Panc1 (cell line): ENCODE measurements at regions not wholly inside any gene's neighbourhood (a gene's known extent, or its start where the extent isn't known, plus 50 kb on each side); places are given as distances from the start of the nearest gene placed in this dataset.

Experiments
- ATAC-seq: fragments of 200-7000 bp; cut with Tn5 transposase; 2 replicates; pipeline ENCODE4 v1.9.1; 2020; ENCODE audit warnings: mild to moderate bottlenecking, moderate library complexity
- BruUV-seq: library from RNA; stranded (reverse); fragments of 400-500 nt; replicated peaks from 2 replicates; lab custom pipeline; 2021; lab: Mats Ljungman, UMichigan
- CTCF ChIA-PET: fragments of 300-600 bp; sonication (Branson Sonifier 250); formaldehyde crosslinking; loops from one replicate; lab custom pipeline; 2022; ENCODE audit warnings: antibody characterized with exemption; lab: Charles Lee
- POLR2A ChIA-PET: fragments of 300-600 bp; sonication (Branson Sonifier 250); formaldehyde crosslinking; loops from one replicate; lab custom pipeline; 2022; ENCODE audit warnings: antibody characterized with exemption; lab: Charles Lee
- DNase-seq: peaks from one replicate; pipeline ENCODE4 v3.0.0-alpha.2; 2010; ENCODE audit warnings: low read depth, low spot score
- H3K27ac ChIP-seq: 2 replicates; pipeline ENCODE4 v1.5.1; 2011; ENCODE audit warnings: mild to moderate bottlenecking, low read length, inconsistent platforms
- H3K27me3 ChIP-seq: fragments of 200-500 bp; sonication (Bioruptor generic); 2 replicates; pipeline ENCODE4 v1.6.0; 2014; ENCODE audit warnings: low read length, inconsistent platforms; ENCODE audit not compliant: control insufficient read depth, insufficient read depth
- H3K36me3 ChIP-seq: fragments of 200-500 bp; sonication (Bioruptor generic); 2 replicates; pipeline ENCODE4 v1.5.1; 2014; ENCODE audit warnings: inconsistent platforms, mild to moderate bottlenecking, low read length, moderate library complexity; ENCODE audit not compliant: control insufficient read depth, insufficient read depth
- H3K4me1 ChIP-seq: 2 replicates; pipeline ENCODE4 v1.5.1; 2011; ENCODE audit warnings: inconsistent platforms, mild to moderate bottlenecking, low read length, moderate library complexity; ENCODE audit not compliant: control insufficient read depth, insufficient read depth
- H3K4me3 ChIP-seq, 2 experiments: 2 replicates each; pipeline ENCODE4 v1.5.1; 2011 to 2012; ENCODE audit warnings: low read depth in 2 of 2, low read length in 2 of 2, mild to moderate bottlenecking in 2 of 2, inconsistent platforms in 1 of 2, moderate library complexity in 1 of 2
- H3K9me3 ChIP-seq: fragments of 200-500 bp; sonication (Bioruptor generic); 2 replicates; pipeline ENCODE4 v1.5.1; 2014; ENCODE audit warnings: low read depth, mild to moderate bottlenecking, inconsistent platforms, low read length, moderate library complexity; ENCODE audit not compliant: control insufficient read depth, insufficient read depth
- CTCF ChIP-seq: fragments of 450-650 bp; IDR thresholded peaks from 2 replicates; pipeline ENCODE4 v1.5.1; 2017; ENCODE audit warnings: mild to moderate bottlenecking
- POLR2AphosphoS5 ChIP-seq: IDR thresholded peaks from 2 replicates; pipeline ENCODE4 v1.6.1; 2012; ENCODE audit warnings: mild to moderate bottlenecking, low read depth, low read length, moderate library complexity
- SIN3A ChIP-seq: IDR thresholded peaks from 2 replicates; pipeline ENCODE4 v1.6.1; 2012; ENCODE audit warnings: low read depth, mild to moderate bottlenecking, low read length, moderate library complexity, borderline replicate concordance; ENCODE audit not compliant: insufficient read depth
- TCF7L2 ChIP-seq: IDR thresholded peaks from 2 replicates; pipeline ENCODE4 v1.6.1; 2011; ENCODE audit warnings: mild to moderate bottlenecking, low read depth, low read length, inconsistent platforms
- in situ Hi-C: cut with HindIII; loops from 2 replicates; pipeline ENCODE4 v1.10.0; 2016; ENCODE audit warnings: low sequenced_read_pairs, low pct_unique_long_range_greater_than_20kb
- intact Hi-C: fragments of 100-400 bp; cut with micrococcal nuclease; formaldehyde crosslinking; loops from one replicate; pipeline ENCODE4 v1.10.0; 2022; ENCODE audit not compliant: unreplicated experiment
- TF ChIP-seq, protein P1 (sequence below), 2 experiments: IDR thresholded peaks; 2 replicates each; pipeline ENCODE4 v1.6.1; 2011 to 2012; ENCODE audit warnings: low read depth in 2 of 2, control low read depth in 1 of 2, low read length in 1 of 2, mild to moderate bottlenecking in 1 of 2, moderate library complexity in 1 of 2; ENCODE audit not compliant: insufficient read depth in 1 of 2

DNA sequence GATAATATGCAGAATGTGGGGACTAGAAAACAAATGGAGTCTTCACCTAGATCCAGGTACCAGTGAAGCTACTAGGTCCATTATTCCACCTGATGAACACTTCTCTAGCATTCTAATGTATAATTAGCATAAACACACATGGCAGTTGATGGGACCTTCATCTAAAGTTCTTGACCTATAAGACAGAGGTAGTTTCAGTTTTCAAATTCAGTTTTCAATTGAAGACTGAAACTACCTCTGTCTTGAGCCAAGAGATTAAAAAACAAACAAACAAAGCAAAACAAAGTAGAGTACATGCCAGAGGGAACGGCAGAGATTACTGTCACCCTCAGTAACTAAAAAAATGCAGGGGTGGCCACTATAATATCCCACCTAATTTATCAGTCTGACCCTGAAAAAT, 199.9 kb upstream of the NEIL3 start:
- CTCF ChIA-PET: no interaction called here
- no peak for DNase-seq
- TF ChIP-seq, protein P1, sequence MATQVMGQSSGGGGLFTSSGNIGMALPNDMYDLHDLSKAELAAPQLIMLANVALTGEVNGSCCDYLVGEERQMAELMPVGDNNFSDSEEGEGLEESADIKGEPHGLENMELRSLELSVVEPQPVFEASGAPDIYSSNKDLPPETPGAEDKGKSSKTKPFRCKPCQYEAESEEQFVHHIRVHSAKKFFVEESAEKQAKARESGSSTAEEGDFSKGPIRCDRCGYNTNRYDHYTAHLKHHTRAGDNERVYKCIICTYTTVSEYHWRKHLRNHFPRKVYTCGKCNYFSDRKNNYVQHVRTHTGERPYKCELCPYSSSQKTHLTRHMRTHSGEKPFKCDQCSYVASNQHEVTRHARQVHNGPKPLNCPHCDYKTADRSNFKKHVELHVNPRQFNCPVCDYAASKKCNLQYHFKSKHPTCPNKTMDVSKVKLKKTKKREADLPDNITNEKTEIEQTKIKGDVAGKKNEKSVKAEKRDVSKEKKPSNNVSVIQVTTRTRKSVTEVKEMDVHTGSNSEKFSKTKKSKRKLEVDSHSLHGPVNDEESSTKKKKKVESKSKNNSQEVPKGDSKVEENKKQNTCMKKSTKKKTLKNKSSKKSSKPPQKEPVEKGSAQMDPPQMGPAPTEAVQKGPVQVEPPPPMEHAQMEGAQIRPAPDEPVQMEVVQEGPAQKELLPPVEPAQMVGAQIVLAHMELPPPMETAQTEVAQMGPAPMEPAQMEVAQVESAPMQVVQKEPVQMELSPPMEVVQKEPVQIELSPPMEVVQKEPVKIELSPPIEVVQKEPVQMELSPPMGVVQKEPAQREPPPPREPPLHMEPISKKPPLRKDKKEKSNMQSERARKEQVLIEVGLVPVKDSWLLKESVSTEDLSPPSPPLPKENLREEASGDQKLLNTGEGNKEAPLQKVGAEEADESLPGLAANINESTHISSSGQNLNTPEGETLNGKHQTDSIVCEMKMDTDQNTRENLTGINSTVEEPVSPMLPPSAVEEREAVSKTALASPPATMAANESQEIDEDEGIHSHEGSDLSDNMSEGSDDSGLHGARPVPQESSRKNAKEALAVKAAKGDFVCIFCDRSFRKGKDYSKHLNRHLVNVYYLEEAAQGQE (IDR thresholded peaks at IDR 0.05; ENCODE audit: insufficient read depth in 1 of 2, low read depth in 2 of 2, low read length in 1 of 2): no peak
- TF ChIP-seq CTCF (no peak), SIN3A (no peak), TCF7L2 (no peak), POLR2AphosphoS5 (no peak)
- no peak overlapping the region for H3K27ac ChIP-seq
- intact Hi-C loops (no loop called here), in situ Hi-C loops (no loop called here)
- POLR2A ChIA-PET: no interaction called here
- no peaks in the 10 kb centered on the region for H3K36me3 ChIP-seq
- no peak overlapping the region for H3K4me3 ChIP-seq
- H3K27me3 ChIP-seq: no peaks in the 10 kb centered on the region
- no peaks in the 10 kb centered on the region for H3K4me1 ChIP-seq
- no TSS peak for BruUV-seq
- H3K9me3 ChIP-seq: no peaks in the 10 kb centered on the region
- ATAC-seq: no peak

DNA sequence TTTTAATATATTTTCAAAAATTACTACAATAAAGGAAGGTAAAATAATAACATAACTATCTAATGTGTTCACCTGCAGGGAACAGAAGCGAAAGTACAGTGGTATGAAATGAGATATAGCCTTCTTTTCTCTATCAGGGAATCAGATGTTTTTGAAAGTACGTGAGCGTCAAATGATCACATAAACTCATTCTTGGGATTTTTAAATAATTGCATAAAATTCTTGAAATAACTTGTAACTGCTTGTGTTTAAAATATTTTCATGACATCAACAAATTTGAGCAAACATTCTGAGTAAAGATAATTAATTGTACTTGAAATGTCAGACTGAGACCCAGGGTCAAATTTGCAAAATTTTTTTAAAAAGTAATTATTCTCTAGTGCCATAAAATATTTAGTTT, 193.5 kb upstream of the NEIL3 start:
- ATAC-seq (no peak), DNase-seq (no peak)
- TF ChIP-seq POLR2AphosphoS5: no peak
- no peak for TF ChIP-seq CTCF
- no peak for TF ChIP-seq TCF7L2
- TF ChIP-seq, protein P1 (IDR thresholded peaks at IDR 0.05; ENCODE audit: insufficient read depth in 1 of 2, low read depth in 2 of 2, low read length in 1 of 2): no peak
- TF ChIP-seq SIN3A: no peak
- no peaks in the 10 kb centered on the region for H3K4me1 ChIP-seq
- ChIA-PET CTCF (no interaction called here), POLR2A (no interaction called here)
- H3K4me3 ChIP-seq: no peak overlapping the region
- in situ Hi-C loops (no loop called here), intact Hi-C loops (no loop called here)
- no peak overlapping the region for H3K27ac ChIP-seq
- H3K9me3 ChIP-seq: no peaks in the 10 kb centered on the region
- H3K36me3 ChIP-seq: no peaks in the 10 kb centered on the region
- no TSS peak for BruUV-seq
- H3K27me3 ChIP-seq: no peaks in the 10 kb centered on the region
